HG03066 (cell line): ENCODE measurements at regions not wholly inside any gene's neighbourhood (a gene's known extent, or its start where the extent isn't known, plus 50 kb on each side); places are given as distances from the start of the nearest gene placed in this dataset.
"Not testable (repeated sequence)": the region's sequence is repeated elsewhere in the genome, so short reads cannot be mapped to it uniquely, and the experiment has no call there.

Experiments
- ATAC-seq: cut with Tn5 transposase; IDR thresholded peaks from one replicate; pipeline ENCODE4 v1.9.1; 2021; ENCODE audit warnings: low read depth; ENCODE audit not compliant: unreplicated experiment

DNA sequence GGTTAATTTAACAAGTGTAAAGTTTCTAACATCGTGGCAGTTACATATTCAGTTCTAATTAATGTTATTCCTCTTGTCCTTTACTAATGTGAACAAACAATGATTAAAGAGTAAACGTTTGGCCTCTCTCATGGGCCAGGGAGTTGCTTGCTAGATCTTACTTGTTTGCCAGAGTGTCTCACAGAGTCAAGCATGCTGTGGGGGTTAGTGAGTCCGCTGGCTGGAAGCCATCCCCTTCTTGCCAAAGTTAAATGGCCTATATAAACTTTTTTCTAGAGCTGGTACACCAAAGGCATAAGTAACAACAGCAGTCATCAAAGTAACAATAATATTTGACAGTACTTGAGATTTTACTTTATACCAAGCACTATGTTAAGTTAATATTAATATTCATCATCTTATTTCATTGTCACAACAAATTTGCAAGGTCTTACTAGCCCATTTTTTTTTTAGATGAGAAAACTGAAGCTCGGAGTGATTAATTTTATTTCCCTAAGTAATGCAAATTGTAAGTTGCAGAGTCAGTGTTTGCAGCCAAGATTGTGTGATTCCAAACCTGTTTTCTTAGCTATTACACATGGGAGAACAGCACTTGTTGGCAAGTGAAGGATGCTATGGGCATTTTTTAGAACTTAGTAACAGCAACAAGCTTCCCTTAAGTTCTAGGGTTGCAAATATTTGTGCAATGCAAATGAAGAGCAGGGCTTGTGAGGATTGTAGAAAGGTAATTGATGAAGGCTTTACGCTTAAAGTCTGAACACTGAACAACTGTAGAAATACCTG, 224.5 kb downstream of the RFPL4B start:
- ATAC-seq: no peak

DNA sequence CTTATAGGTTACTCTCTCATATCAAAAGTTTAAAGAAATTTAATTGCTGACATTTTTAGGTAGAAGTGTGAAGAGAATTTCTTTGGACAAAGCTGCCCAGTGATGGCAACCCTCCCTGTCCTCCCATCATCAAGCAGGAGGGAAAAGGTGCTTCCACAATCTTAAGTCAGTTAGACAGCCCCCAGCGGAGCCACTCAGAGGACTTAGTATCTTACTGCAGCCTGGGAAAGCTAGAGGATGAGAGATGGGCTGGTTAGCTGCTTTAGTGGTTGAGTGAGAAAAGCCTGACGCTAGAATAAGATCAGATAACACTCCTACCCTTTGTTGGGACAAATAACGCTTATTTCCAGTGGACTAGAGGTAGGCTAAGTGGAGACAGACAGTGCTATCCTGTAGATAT, 227.1 kb downstream of the RFPL4B start:
- no peak for ATAC-seq

DNA sequence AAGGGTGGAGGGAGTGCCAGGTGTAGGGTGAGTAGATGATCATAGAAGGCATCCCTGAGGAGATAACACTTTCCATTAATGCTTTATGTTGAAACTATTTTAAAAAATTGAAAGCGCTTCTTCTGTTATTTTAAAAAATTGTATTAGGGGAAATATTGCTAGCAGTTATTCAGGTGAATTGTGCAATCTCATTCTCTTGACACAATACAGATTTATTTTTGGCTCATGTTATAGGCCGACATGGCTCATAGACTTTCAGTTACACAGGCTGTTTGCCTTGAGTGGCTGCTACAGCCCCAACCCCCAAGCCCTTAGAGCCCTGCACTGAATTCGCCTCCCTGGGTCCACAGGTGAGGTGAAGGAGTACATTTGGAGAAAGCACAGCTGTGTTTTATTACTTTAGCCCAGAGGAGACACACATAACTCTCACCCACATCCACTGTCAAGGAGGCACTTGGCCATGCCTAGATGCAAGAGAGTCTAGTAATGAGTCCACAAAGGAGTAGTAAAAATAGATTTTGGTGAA, 228.2 kb downstream of the RFPL4B start:
- no peak for ATAC-seq

DNA sequence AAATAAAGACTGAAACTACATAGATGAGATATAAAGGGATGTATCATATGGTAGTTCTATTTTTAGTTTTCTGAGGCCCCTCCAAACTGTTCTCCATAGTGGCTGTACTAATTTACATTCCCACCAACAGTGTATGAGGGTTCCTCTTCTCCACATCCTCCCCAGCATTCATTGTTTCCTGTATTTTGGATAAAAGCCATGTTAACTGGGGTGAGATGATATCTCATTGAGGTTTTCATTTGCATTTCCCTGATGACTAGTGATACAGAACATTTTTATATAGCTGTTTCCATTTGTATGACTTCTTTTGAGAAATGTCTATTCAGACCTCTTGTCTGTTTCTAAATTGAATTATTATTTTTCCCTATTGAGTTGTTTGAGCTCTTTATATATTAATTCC, 229.3 kb downstream of the RFPL4B start:
- no peak for ATAC-seq

DNA sequence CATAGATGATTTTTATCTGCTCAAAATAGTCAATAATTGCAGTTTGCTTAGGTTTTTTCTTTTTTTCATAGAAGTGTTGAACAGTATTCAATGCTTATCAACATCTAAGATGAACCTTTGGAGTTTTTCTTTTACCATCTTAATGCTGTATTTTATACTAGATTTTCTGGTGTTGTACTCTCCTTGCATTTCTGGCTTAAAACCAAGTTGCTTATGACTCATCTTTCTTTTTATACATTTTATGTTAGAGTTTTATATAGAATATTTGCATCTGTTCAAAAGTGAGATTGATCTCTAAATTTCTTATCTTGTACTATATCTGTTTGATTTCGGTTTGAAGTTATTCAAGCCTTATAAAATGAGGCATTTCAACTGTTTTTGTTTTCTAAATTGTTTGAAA, 232.5 kb downstream of the RFPL4B start:
- ATAC-seq: no peak

DNA sequence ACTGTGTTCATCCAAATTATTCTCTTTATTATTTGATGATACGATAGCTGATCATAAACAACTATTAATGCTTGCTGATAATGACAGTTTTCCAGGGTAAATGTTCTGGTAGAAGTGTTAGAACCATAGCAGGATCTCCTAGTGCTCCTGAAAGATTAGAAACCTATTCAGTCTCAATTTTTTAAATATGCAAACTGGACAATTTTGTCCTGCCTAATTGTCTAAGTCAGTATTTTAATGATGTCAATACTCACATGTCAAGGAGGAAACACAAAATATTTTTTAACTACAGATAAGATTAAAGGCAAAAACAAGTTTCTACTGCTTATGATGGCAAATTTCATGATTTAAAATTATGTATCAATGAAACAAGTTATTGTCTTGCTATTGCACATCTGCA, 233.9 kb downstream of the RFPL4B start:
- ATAC-seq: no peak

DNA sequence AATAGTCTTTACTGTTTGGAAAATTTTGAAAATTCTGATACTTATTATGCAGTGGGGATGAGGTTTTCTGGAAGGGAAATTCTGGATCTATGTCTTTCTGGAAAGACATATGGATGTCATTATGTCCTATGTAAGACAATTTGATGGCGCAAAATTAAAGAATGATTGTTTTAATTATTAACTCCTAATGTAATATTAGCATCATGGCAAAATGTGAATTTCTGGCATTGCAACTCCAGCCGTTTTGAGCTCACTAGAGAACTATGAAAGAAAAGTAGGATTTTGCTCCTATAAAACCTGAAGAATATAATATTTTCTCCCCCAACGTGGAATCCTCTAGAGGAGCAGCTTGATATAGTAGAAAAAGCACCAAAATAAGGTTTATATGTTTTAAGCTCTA, 243.2 kb downstream of the RFPL4B start:
- no peak for ATAC-seq

DNA sequence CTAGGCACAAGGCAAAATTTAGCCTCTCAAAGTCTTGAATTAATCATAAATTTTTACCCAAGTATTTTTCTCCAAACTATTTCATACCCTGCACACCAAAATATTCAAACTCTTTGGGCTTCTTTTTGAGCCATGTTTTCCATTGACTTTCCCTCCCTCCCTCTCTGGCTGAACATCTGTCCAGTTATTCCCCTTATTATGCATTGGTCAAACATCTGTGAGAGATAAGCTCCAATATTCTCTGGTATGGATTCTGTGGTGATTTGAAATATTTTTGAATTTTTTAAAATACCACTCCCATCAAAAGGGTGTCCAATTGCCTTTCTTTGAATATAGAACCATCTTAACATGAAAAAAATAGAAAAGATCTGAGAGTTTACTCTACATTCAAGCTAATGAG, 244.2 kb downstream of the RFPL4B start:
- no peak for ATAC-seq

DNA sequence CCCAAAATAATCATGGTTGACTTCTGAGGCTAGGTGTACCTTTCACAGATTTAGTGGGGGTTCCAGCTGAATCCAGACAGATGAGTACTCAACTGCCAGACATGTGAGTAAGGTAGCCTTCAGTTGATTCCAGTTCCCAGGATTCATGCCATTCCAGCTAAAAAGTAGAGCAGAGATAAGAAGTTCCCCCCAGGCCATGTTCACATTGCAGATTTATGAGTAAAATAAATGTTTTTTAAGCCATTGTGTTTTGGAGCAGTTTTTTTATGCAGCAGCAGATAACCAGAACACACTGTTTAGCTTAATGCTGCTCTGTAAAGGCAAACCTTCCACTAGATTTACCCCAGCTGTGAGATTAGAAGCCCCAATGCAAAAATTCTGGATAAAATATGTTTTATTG, 245.0 kb downstream of the RFPL4B start:
- no peak for ATAC-seq

DNA sequence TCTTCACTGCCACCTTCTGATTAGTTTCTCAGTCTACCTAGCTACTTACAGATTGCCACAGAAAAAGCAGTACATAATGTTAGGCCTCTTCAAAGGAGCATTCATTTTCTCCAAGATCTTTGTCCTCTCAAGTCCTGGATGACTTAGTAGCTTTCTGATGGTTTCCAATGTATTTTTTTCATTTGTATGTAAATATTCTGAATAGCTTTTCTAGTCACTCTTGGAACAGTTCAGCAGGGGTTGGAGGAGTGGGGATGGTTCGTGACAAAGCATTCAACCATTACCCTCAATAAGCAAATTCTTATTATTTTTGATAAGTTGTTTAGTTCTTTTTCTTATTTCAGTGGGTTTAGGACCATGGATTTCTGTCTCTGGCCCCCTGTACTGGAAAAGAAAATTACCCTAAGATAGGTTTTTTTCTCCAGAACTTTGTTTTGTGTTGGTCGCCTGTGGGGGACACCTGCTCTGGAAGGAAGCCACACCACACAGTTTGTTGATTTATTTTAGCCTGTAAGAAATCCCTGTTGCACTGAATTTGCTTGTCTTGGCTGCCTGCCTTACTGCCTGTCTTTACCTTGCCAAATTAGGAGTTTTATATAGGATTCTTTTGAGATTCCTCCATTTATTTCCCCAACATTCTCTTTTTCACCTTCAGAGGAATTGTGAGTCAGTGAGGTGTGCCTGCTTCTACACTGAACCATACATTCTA, 247.9 kb downstream of the RFPL4B start:
- ATAC-seq: no peak

DNA sequence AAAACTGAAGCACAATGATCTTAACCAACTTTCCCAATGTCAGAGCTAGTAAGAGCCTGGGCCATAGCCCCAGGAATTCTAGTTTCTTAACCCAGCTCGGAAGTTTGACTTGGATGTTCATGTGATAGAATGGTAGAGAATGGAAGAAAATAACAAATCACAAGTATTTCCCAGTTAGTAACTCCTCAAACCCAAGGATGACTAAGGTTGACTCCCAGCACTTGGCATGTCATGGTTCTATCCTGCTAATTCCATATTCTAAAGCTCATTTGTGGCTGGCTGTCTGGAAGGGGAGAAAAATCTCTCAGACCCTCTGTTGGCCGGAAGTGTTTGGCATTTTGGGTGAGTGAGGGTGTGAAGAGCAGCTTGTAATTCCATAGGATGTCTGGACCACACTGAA, 248.7 kb downstream of the RFPL4B start:
- no peak for ATAC-seq

DNA sequence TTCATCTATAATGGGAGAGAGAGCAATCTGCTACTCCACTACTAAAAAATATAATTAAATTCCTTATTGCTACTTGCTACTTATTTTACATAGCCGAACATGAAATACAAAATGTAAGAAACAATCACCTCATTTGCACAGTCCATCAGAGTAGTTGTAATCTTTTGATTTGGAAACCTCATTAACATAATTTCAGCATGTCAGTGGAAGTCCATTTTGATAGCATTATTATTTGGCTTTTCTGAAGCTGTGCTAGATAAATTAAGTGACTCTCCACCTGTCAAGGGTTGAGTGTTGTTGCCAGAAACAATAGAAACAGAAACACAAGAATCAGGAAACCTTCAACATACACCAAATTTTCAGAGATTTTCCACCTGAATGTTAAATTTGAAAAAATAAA, 250.0 kb downstream of the RFPL4B start:
- ATAC-seq: no peak

DNA sequence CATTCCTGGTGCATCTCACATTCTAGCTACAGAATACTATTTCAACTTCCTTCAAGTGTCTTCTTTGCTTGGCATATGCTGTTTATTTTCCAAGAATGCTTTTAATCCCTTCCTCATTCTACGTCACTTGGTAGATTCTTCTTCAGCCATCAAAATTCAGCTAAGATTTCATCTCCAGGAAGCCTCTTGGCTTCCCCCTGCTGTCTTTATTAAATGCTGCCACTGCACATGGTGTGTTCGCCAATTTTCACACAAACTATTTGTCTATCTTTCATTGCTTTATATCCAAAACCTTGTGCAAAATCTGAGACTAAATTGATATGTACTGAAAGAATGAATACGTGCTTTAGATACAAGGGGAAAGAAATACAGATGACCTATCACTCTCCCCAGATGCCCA, 253.0 kb downstream of the RFPL4B start:
- ATAC-seq: no peak

DNA sequence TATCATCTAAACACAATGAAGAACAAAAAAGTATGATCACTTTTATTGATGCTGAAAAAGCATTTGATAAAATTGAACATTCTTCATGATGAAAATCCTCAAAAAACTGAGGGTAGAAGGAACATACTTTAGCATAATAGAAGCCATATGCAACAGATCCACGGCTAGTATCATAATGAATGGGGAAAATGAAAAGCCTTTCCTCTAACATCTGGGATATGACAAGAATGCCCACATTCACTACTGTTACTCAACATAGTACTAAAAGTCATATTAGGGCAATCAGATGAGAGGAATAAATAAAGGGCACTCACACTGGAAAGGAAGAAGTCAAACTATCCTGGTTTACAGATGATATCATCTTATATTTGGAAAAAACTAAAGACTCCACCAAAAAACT, 256.6 kb downstream of the RFPL4B start:
- ATAC-seq: no peak

DNA sequence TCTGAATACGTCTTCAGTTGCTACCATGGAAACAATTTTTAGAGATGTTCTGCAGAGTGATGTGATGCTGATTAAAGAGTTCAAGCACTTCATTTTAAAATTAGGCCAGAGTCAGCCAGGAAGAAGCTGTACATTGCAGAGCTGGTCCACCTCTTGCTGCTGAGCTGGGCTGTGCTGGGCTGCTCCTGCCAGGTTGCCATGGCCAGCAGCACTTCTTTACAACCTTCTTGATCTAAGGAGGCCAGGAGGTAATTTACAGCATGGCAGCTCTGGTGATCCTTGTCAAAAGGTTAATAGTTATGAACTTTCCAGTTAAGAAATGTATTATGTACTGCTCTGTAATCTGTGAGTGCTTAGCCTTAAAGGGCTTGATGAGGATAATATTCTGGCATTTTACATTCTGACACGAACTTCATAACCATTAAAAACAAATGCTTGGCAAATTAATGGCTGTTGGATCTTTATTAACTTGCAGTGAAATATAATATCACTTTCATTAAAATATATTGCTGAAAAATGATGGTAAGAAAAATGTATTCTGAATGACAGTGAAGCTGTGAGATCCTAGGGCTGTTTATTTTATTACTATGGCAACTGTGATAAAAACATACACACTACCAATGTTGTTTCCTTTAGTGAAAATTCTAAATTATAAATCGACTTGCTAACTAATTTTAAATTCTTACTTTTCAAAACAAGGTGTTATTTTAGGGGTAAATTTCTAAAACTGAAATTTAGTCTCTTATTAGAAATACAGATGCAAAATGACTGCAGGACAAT, 259.7 kb downstream of the RFPL4B start:
- no peak for ATAC-seq

DNA sequence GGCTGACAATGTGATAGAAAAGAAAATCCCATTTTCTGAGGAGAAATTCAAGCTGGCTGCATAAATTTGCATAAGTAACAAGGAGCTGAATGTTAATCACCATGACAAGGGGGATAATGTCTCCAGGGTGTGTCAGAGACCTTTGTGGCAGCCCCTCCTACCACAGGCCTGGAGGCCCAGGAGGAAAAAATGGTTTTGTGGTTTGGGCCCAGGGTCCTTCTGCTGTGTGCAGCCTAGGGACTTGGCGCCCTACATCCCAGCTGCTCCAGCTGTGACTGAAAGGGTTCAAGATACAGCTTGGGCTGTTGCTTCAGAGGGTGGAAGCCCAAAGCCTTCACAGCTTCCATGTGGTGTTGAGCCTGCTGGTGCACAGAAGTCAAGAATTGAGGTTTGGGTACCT, 261.8 kb downstream of the RFPL4B start:
- not testable (repeated sequence) for ATAC-seq

DNA sequence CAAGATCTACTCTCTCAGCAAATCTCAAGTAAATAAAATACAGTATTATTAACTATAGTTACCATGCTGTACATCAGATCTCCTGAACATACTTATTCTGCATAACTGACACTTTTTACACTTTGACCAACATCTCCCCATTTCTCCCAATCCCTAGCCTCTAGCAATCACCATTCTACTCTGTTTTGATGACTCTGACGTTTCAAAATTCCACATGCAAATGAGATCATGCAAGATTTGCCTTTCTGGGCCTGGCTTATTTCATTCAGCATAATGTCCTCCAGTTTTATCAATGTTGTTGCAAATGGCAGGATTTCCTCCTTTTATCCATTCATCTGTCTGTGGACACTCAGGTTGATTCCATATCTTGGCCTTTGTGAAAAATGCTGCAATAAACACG, 266.3 kb downstream of the RFPL4B start:
- no peak for ATAC-seq

DNA sequence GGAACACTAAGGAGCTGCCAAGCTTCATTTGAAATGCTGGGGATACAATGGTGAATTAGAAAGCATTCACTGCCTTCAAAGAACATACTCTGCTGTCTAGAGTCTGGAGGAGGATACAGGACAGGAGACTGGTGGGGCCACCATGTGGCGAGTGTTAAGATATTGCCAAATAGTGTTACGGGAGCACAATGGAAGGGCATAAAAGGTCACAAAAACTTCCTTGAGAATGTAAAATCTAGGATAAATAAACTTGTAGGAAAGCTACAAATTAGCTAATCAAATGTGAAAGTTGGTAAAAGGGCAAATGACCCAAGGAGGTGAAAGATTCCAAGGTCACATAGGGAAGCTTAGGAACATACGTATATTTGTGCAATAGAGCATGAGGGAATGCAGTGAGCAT, 271.7 kb downstream of the RFPL4B start:
- ATAC-seq: no peak

DNA sequence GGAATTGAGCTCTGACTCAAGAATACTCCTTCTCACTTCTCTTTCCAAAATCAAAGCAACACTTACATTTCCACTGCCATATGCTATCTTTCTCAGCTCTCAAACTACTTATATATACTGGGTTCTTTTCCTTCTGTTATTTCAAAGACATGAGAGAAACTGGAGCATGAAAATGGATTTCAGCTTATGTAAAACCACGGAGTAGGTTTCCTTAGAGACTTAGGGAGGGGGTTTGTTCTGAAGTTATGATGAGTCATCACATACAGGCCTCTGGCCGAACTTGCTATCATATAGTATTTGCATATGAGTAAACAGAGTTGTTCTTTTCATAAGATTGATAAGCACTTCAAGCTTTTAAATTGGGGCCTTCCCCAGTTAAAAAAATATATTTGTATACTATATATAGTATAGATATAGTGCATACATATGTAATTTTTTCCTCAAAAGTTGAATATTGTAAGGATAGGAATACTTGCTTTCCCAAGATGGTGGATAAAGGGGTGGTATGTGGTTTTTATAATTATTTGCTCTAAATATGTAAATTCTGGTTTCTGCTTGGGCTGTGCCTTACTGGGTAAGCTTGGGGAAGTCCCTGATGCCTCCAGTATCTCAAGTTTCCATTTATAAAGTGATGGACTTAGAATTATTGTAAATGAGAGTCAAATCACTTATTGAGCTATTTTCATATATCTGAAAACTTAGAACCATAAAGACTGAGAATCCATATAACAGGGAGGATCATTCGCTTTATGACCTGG, 273.9 kb downstream of the RFPL4B start:
- ATAC-seq: no peak

DNA sequence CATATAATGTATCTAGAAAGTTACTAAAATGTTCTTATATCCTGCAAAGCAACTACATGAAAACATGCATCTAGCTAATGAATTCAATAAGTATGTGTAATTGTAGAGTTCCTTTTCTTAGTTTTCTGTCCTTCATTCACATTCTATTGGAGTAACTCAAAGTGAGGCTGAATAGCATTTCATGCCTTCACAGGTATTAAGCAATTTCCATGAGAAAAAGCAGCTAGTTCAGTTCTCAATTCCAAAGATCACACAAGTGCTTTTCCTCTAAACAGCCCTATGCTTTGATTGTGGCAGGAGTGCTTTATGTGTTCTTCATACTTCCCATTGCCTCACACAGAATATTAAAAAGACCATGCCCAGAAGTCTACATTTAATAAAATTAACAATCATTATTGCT, 274.9 kb downstream of the RFPL4B start:
- no peak for ATAC-seq
